Endodermal cell (in vitro differentiated cells): ENCODE measurements at regions not wholly inside any gene's neighbourhood (a gene's known extent, or its start where the extent isn't known, plus 50 kb on each side); places are given as distances from the start of the nearest gene placed in this dataset.
"Not testable (repeated sequence)": the region's sequence is repeated elsewhere in the genome, so short reads cannot be mapped to it uniquely, and the experiment has no call there.

ENCODE experiments used
- DNase-seq: peaks from one replicate; pipeline ENCODE4 v3.0.0-alpha.2; 2017
- H3K27ac ChIP-seq: 2 replicates; pipeline ENCODE4 v1.5.1; 2013; ENCODE audit warnings: mild to moderate bottlenecking, low read depth, low read length, moderate library complexity
- H3K27me3 ChIP-seq: 2 replicates; pipeline ENCODE4 v1.6.1; 2013; ENCODE audit warnings: mild to moderate bottlenecking, low read length, moderate library complexity; ENCODE audit not compliant: insufficient read depth, control insufficient read depth, poor library complexity, severe bottlenecking
- H3K36me3 ChIP-seq: 2 replicates; pipeline ENCODE4 v1.7.0; 2013; ENCODE audit warnings: mild to moderate bottlenecking, low read length, moderate library complexity; ENCODE audit not compliant: control insufficient read depth, insufficient read depth
- H3K4me1 ChIP-seq: one replicate; pipeline ENCODE4 v1.7.0; 2013; ENCODE audit warnings: low read length; ENCODE audit not compliant: control insufficient read depth, insufficient read depth
- H3K4me3 ChIP-seq: 2 replicates; pipeline ENCODE4 v1.5.1; 2013; ENCODE audit warnings: mild to moderate bottlenecking, low read length, moderate library complexity
- H3K9ac ChIP-seq: 2 replicates; pipeline ENCODE4 v1.6.1; 2013; ENCODE audit warnings: mild to moderate bottlenecking, low read length, moderate library complexity; ENCODE audit not compliant: poor library complexity, severe bottlenecking; ENCODE audit errors: extremely low read depth
- H3K9me3 ChIP-seq: 2 replicates; pipeline ENCODE4 v1.6.1; 2013; ENCODE audit warnings: mild to moderate bottlenecking, low read length, moderate library complexity; ENCODE audit not compliant: control insufficient read depth
- H3K27ac Mint-ChIP-seq: 2 replicates; pipeline ENCODE4 v1.8.0; 2020; ENCODE audit warnings: mixed read lengths
- H3K27me3 Mint-ChIP-seq: 2 replicates; pipeline ENCODE4 v1.8.0; 2021; ENCODE audit warnings: mild to moderate bottlenecking, mixed read lengths; ENCODE audit not compliant: insufficient read depth
- H3K36me3 Mint-ChIP-seq: 2 replicates; pipeline ENCODE4 v1.8.0; 2020; ENCODE audit warnings: low read depth, mixed read lengths
- H3K4me1 Mint-ChIP-seq: 2 replicates; pipeline ENCODE4 v1.8.0; 2020; ENCODE audit warnings: mixed read lengths
- H3K4me3 Mint-ChIP-seq: 2 replicates; pipeline ENCODE4 v1.8.0; 2020; ENCODE audit warnings: mild to moderate bottlenecking, moderate library complexity, mixed read lengths
- H3K9me3 Mint-ChIP-seq: 2 replicates; pipeline ENCODE4 v1.8.0; 2020; ENCODE audit warnings: mild to moderate bottlenecking, mixed read lengths
- CTCF ChIP-seq: fragments of 200-600 bp; sonication (generic); conservative IDR thresholded peaks from 2 replicates; pipeline ENCODE4 v1.5.0; 2021; ENCODE audit warnings: antibody characterized with exemption, mild to moderate bottlenecking
- WGBS, 2 experiments: methylation state at CpG; one replicate each; pipeline versions ENCODE4 v1.1.5 to v1.1.7; 2013; ENCODE audit warnings: missing lambda C conversion rate in 2 of 2, mixed read lengths in 1 of 2; ENCODE audit not compliant: insufficient coverage in 1 of 2, insufficient read length in 1 of 2; 5-methylcytosine and 5-hydroxymethylcytosine counted together

- Histone ChIP-seq H3K27me3 (no peaks in the 10 kb centered on the region), H3K9me3 (no peaks in the 10 kb centered on the region), H3K4me1 (no peaks in the 10 kb centered on the region), H3K9ac (no peak overlapping the region), H3K36me3 (no peaks in the 10 kb centered on the region), H3K4me3 (no peak overlapping the region), H3K27ac (no peak overlapping the region)
- 92 to 100% methylated on average over 4 to 9 of the region's 9 CpGs for WGBS, 2 experiments
- H3K27me3 Mint-ChIP-seq: no peaks in the 10 kb centered on the region
- TF ChIP-seq CTCF: no peak
- no peak overlapping the region for H3K27ac Mint-ChIP-seq
- H3K4me3 Mint-ChIP-seq: no peak overlapping the region
- no peaks in the 10 kb centered on the region for H3K9me3 Mint-ChIP-seq
- peaks cover 7% of the 10 kb centered on the region for H3K4me1 Mint-ChIP-seq
- H3K36me3 Mint-ChIP-seq: no peaks in the 10 kb centered on the region
- DNase-seq: peak; percentile 35
Observed at GRCh38 chr2:82333697-82334096, 2029.1 kb upstream of the LRRTM1 start.

- Histone ChIP-seq H3K4me3 (no peak overlapping the region), H3K27ac (no peak overlapping the region), H3K27me3 (no peaks in the 10 kb centered on the region), H3K36me3 (no peaks in the 10 kb centered on the region), H3K9me3 (no peaks in the 10 kb centered on the region), H3K4me1 (no peaks in the 10 kb centered on the region), H3K9ac (no peak overlapping the region)
- no peaks in the 10 kb centered on the region for H3K36me3 Mint-ChIP-seq
- peaks cover 8% of the 10 kb centered on the region for H3K9me3 Mint-ChIP-seq
- peaks cover 7% of the 10 kb centered on the region for H3K4me1 Mint-ChIP-seq
- WGBS, 2 experiments: 88 to 91% methylated on average over 1 to 2 of the region's 2 CpGs
- no peak overlapping the region for H3K4me3 Mint-ChIP-seq
- no peak overlapping the region for H3K27ac Mint-ChIP-seq
- no peak for TF ChIP-seq CTCF
- H3K27me3 Mint-ChIP-seq: no peaks in the 10 kb centered on the region
- no peak for DNase-seq
Observed at GRCh38 chr2:82330155-82330554, 2025.6 kb upstream of the LRRTM1 start.

- 93 to 94% methylated on average over 3 to 42 of the region's 42 CpGs for WGBS, 2 experiments
- not testable (repeated sequence) for H3K27ac Mint-ChIP-seq, H3K9ac ChIP-seq, H3K4me1 ChIP-seq, H3K4me3 ChIP-seq, H3K36me3 Mint-ChIP-seq, DNase-seq, H3K9me3 Mint-ChIP-seq, H3K27me3 ChIP-seq, H3K27me3 Mint-ChIP-seq, H3K4me3 Mint-ChIP-seq, H3K27ac ChIP-seq, H3K36me3 ChIP-seq, H3K9me3 ChIP-seq, H3K4me1 Mint-ChIP-seq
Observed at GRCh38 chr2:82326180-82326767, 2021.7 kb upstream of the LRRTM1 start.

GRCh38 chr2:82320296-82320695 is 2015.7 kb upstream of the LRRTM1 start:
- 80 to 93% methylated on average over 1 to 3 of the region's 3 CpGs for WGBS, 2 experiments
- Mint-ChIP-seq H3K27ac (no peak overlapping the region), H3K9me3 (peaks cover 2% of the 10 kb centered on the region), H3K4me3 (no peak overlapping the region), H3K4me1 (no peaks in the 10 kb centered on the region), H3K36me3 (no peaks in the 10 kb centered on the region), H3K27me3 (no peaks in the 10 kb centered on the region)
- no peak for DNase-seq
- H3K4me3 ChIP-seq: no peak overlapping the region
- no peaks in the 10 kb centered on the region for H3K36me3 ChIP-seq
- H3K9me3 ChIP-seq: no peaks in the 10 kb centered on the region
- no peaks in the 10 kb centered on the region for H3K27me3 ChIP-seq
- no peak overlapping the region for H3K9ac ChIP-seq
- H3K4me1 ChIP-seq: no peaks in the 10 kb centered on the region
- no peak overlapping the region for H3K27ac ChIP-seq
- no peak for TF ChIP-seq CTCF
